Iris pigment epithelial cell (primary cell): ENCODE measurements at regions not wholly inside any gene's neighbourhood (a gene's known extent, or its start where the extent isn't known, plus 50 kb on each side); places are given as distances from the start of the nearest gene placed in this dataset.
"Not testable (repeated sequence)": the region's sequence is repeated elsewhere in the genome, so short reads cannot be mapped to it uniquely, and the experiment has no call there.

Experiments used
- DNase-seq: peaks from one replicate; pipeline ENCODE4 v3.0.0-alpha.2; 2011; ENCODE audit warnings: low read depth

GRCh38 chr2:23026671-23027070 lies 358.3 kb upstream of the KLHL29 start:
- DNase-seq, result no peak

- no peak for DNase-seq
These were observed 357.6 kb upstream of the KLHL29 start for GRCh38 chr2:23027396-23027795.

- no peak for DNase-seq
These were observed 356.9 kb upstream of the KLHL29 start for GRCh38 chr2:23028106-23028505.

- no peak for DNase-seq
These were observed 355.9 kb upstream of the KLHL29 start for GRCh38 chr2:23029111-23029510.

- no peak for DNase-seq
These were observed 355.0 kb upstream of the KLHL29 start for GRCh38 chr2:23029951-23030350.

- no peak for DNase-seq
These were observed 350.0 kb upstream of the KLHL29 start for GRCh38 chr2:23034996-23035395.

GRCh38 chr2:23036629-23037028 lies 348.4 kb upstream of the KLHL29 start:
- no peak for DNase-seq

- DNase-seq, result no peak
These were observed 347.4 kb upstream of the KLHL29 start for GRCh38 chr2:23037596-23037995.

GRCh38 chr2:23041443-23041842 lies 343.5 kb upstream of the KLHL29 start:
- no peak for DNase-seq

GRCh38 chr2:23042216-23042906 lies 342.6 kb upstream of the KLHL29 start:
- DNase-seq, result no peak

GRCh38 chr2:23050388-23050787 lies 334.6 kb upstream of the KLHL29 start:
- no peak for DNase-seq

- no peak for DNase-seq
These were observed 331.4 kb upstream of the KLHL29 start for GRCh38 chr2:23053601-23054000.

GRCh38 chr2:23055251-23055650 lies 329.7 kb upstream of the KLHL29 start:
- no peak for DNase-seq

GRCh38 chr2:23056846-23057245 lies 328.1 kb upstream of the KLHL29 start:
- DNase-seq, result not testable (repeated sequence)

GRCh38 chr2:23058435-23058834 lies 326.5 kb upstream of the KLHL29 start:
- DNase-seq, result no peak

GRCh38 chr2:23065210-23065609 lies 319.8 kb upstream of the KLHL29 start:
- DNase-seq, result no peak

GRCh38 chr2:23065936-23066335 lies 319.0 kb upstream of the KLHL29 start:
- DNase-seq, result no peak

- DNase-seq, result no peak
These were observed 318.3 kb upstream of the KLHL29 start for GRCh38 chr2:23066686-23067085.

- no peak for DNase-seq
These were observed 315.8 kb upstream of the KLHL29 start for GRCh38 chr2:23069156-23069555.

GRCh38 chr2:23069923-23070322 lies 315.1 kb upstream of the KLHL29 start:
- no peak for DNase-seq

- no peak for DNase-seq
These were observed 311.9 kb upstream of the KLHL29 start for GRCh38 chr2:23073056-23073455.

- DNase-seq, result no peak
These were observed 311.3 kb upstream of the KLHL29 start for GRCh38 chr2:23073671-23074070.

- DNase-seq, result no peak
These were observed 307.4 kb upstream of the KLHL29 start for GRCh38 chr2:23077596-23077995.

GRCh38 chr2:23078784-23079434 lies 306.1 kb upstream of the KLHL29 start:
- DNase-seq, result no peak
